A549 (cell line): ENCODE measurements at regions not wholly inside any gene's neighbourhood (a gene's known extent, or its start where the extent isn't known, plus 50 kb on each side); places are given as distances from the start of the nearest gene placed in this dataset.

ENCODE experiments used
- MAZ ChIP-seq: fragments of 150-350 bp; IDR thresholded peaks from 2 replicates; pipeline ENCODE4 v1.6.1; 2014; ENCODE audit warnings: antibody characterized with exemption, low read depth, low read length, borderline replicate concordance
- TF ChIP-seq, protein P1 (sequence below): fragments of 250-450 bp; sonication (Bioruptor Pico); IDR thresholded peaks from 2 replicates; pipeline ENCODE4 v1.5.0; 2021; ENCODE audit warnings: mild to moderate bottlenecking, moderate library complexity, borderline replicate concordance

DNA sequence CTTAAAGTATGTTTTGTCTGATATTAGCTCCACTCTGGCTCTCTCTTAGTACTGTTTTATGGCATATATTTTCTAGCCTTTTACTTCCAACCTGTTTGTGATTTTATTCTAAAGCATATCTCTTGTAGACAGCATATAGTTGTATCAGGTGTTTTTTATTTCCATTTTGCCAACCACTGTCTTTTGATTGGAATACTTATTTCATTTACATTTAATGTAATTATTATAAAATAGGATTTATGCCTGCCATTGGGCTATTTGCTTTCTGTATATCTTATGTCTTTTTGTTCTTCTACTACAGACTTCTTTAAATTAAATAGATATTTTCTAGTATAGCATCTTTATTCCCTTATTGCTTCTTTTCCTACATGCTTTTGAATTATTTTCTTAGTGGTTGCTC lies 67.3 kb downstream of the LRRC30 start:
- TF ChIP-seq MAZ, result no peak
- TF ChIP-seq, protein P1, sequence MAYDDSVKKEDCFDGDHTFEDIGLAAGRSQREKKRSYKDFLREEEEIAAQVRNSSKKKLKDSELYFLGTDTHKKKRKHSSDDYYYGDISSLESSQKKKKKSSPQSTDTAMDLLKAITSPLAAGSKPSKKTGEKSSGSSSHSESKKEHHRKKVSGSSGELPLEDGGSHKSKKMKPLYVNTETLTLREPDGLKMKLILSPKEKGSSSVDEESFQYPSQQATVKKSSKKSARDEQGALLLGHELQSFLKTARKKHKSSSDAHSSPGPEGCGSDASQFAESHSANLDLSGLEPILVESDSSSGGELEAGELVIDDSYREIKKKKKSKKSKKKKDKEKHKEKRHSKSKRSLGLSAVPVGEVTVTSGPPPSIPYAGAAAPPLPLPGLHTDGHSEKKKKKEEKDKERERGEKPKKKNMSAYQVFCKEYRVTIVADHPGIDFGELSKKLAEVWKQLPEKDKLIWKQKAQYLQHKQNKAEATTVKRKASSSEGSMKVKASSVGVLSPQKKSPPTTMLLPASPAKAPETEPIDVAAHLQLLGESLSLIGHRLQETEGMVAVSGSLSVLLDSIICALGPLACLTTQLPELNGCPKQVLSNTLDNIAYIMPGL (CRISPR knock-in tag), result no peak
